ENCODE measurements at regions not wholly inside any gene's neighbourhood (a gene's known extent, or its start where the extent isn't known, plus 50 kb on each side); places are given as distances from the start of the nearest gene placed in this dataset.

DNA sequence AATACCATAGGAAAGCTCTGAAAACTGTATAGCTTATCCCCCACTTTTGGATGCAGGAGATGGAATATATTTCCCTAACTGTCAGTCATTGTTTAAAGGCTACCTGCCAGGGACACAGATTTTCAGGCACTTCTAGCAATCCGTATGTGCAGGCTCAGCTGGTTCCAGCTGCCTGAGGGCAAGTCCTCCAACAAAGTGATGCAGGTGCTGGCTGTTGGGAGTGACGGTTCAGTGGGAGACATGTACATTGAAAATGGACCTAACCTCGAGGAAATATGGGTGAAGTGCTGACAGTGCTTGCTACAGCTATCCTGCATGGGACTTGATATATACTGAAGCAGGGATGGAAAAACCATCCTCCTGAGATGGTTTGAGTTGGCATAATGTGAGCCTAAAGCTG is 153.1 kb upstream of the GAP43 start:
- ChIA-PET CTCF (no interaction called here), POLR2A (no interaction called here)
- H3K9me3 Mint-ChIP-seq = peaks cover 0 to 2% (median 0%) of the 10 kb centered on the region in 3 donors
- no peaks in the 10 kb centered on the region for H3K36me3 Mint-ChIP-seq
- Histone ChIP-seq H3K27me3 (replicated peaks in 1 of 2; ENCODE audit: control insufficient read depth in 2 of 2, extremely low read depth in 1 of 2, insufficient read depth in 2 of 2, low read length in 1 of 2) (no peaks in the 10 kb centered on the region), H3K27ac (ENCODE audit: low read length) (no peak overlapping the region), H3K36me3 (ENCODE audit: control insufficient read depth in 2 of 2, extremely low read depth in 1 of 2, insufficient read depth in 1 of 2, low read length in 1 of 2) (no peaks in the 10 kb centered on the region), H3K4me3 (ENCODE audit: control insufficient read depth in 1 of 2, extremely low read depth in 1 of 2, low read length in 1 of 2) (no peak overlapping the region), H3K4me1 (ENCODE audit: control insufficient read depth in 1 of 2, extremely low read depth in 1 of 2, insufficient read depth in 2 of 2, low read length in 2 of 2) (no peaks in the 10 kb centered on the region), H3K9me3 (no peaks in the 10 kb centered on the region)
- 73% methylated on average over 3 of the region's 3 CpGs for WGBS (ENCODE audit: insufficient coverage)
- DNase-seq (no peak), ATAC-seq (replicated peaks in 1 of 4) (no peak)
- H3K4me3 Mint-ChIP-seq = no peak overlapping the region
- H3K27ac Mint-ChIP-seq = no peak overlapping the region
- H3K27me3 Mint-ChIP-seq = peaks cover 1 to 6% of the 10 kb centered on the region in 2 donors
- no peaks in the 10 kb centered on the region for H3K4me1 Mint-ChIP-seq

GRCh38 chr3:115475178-115476041 is 147.9 kb upstream of the GAP43 start:
- Histone ChIP-seq H3K9me3 (no peaks in the 10 kb centered on the region), H3K4me1 (ENCODE audit: control insufficient read depth in 1 of 2, extremely low read depth in 1 of 2, insufficient read depth in 2 of 2, low read length in 2 of 2) (no peaks in the 10 kb centered on the region), H3K27ac (ENCODE audit: low read length) (no peak overlapping the region), H3K27me3 (replicated peaks in 1 of 2; ENCODE audit: control insufficient read depth in 2 of 2, extremely low read depth in 1 of 2, insufficient read depth in 2 of 2, low read length in 1 of 2) (no peaks in the 10 kb centered on the region), H3K36me3 (ENCODE audit: control insufficient read depth in 2 of 2, extremely low read depth in 1 of 2, insufficient read depth in 1 of 2, low read length in 1 of 2) (no peaks in the 10 kb centered on the region), H3K4me3 (ENCODE audit: control insufficient read depth in 1 of 2, extremely low read depth in 1 of 2, low read length in 1 of 2) (no peak overlapping the region)
- H3K27ac Mint-ChIP-seq = no peak overlapping the region
- no peaks in the 10 kb centered on the region for H3K9me3 Mint-ChIP-seq
- H3K4me3 Mint-ChIP-seq = no peak overlapping the region
- ChIA-PET CTCF (no interaction called here), POLR2A (no interaction called here)
- H3K27me3 Mint-ChIP-seq = peaks cover 0 to 6% of the 10 kb centered on the region in 2 donors
- DNase-seq (no peak), ATAC-seq (replicated peaks in 1 of 4) (no peak)
- H3K4me1 Mint-ChIP-seq = no peaks in the 10 kb centered on the region
- 100% methylated on average over 2 of the region's 9 CpGs for WGBS (ENCODE audit: insufficient coverage)
- no peaks in the 10 kb centered on the region for H3K36me3 Mint-ChIP-seq

GRCh38 chr3:115476472-115476871 is 146.8 kb upstream of the GAP43 start:
- H3K27ac ChIP-seq (ENCODE audit: low read length) = no peak overlapping the region
- H3K9me3 Mint-ChIP-seq = no peaks in the 10 kb centered on the region
- no peaks in the 10 kb centered on the region for H3K36me3 Mint-ChIP-seq
- no peaks in the 10 kb centered on the region for H3K36me3 ChIP-seq (ENCODE audit: control insufficient read depth in 2 of 2, extremely low read depth in 1 of 2, insufficient read depth in 1 of 2, low read length in 1 of 2)
- no peak overlapping the region for H3K4me3 Mint-ChIP-seq
- H3K4me1 ChIP-seq (ENCODE audit: control insufficient read depth in 1 of 2, extremely low read depth in 1 of 2, insufficient read depth in 2 of 2, low read length in 2 of 2) = no peaks in the 10 kb centered on the region
- H3K9me3 ChIP-seq = no peaks in the 10 kb centered on the region
- no peaks in the 10 kb centered on the region for H3K4me1 Mint-ChIP-seq
- H3K27me3 Mint-ChIP-seq = peaks cover 0 to 6% of the 10 kb centered on the region in 2 donors
- no peak overlapping the region for H3K27ac Mint-ChIP-seq
- DNase-seq (no peak), ATAC-seq (replicated peaks in 1 of 4) (no peak)
- H3K4me3 ChIP-seq (ENCODE audit: control insufficient read depth in 1 of 2, extremely low read depth in 1 of 2, low read length in 1 of 2) = no peak overlapping the region
- ChIA-PET CTCF (no interaction called here), POLR2A (no interaction called here)
- H3K27me3 ChIP-seq (replicated peaks in 1 of 2; ENCODE audit: control insufficient read depth in 2 of 2, extremely low read depth in 1 of 2, insufficient read depth in 2 of 2, low read length in 1 of 2) = no peaks in the 10 kb centered on the region

DNA sequence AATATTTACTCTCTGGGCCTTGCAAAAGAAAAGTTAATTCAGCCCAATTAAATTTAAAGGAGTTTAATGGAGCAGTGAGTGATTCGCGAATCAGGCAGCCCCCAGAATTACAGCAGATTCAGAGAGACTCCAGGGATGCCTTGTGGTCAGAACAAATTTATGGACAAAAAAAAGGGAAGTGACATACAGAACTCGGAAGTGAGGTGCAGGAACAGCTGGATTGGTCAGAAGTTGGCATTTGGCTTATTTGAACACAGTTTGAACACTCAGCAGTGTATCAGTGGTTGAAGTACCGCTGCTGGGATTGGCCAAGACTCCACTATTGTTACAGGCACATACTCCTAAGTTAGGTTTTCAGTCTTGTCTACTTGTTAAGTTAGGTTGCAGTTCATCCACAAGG is 145.0 kb upstream of the GAP43 start:
- Histone ChIP-seq H3K4me1 (ENCODE audit: control insufficient read depth in 1 of 2, extremely low read depth in 1 of 2, insufficient read depth in 2 of 2, low read length in 2 of 2) (no peaks in the 10 kb centered on the region), H3K27me3 (replicated peaks in 1 of 2; ENCODE audit: control insufficient read depth in 2 of 2, extremely low read depth in 1 of 2, insufficient read depth in 2 of 2, low read length in 1 of 2) (no peaks in the 10 kb centered on the region), H3K4me3 (ENCODE audit: control insufficient read depth in 1 of 2, extremely low read depth in 1 of 2, low read length in 1 of 2) (no peak overlapping the region), H3K9me3 (no peaks in the 10 kb centered on the region), H3K36me3 (ENCODE audit: control insufficient read depth in 2 of 2, extremely low read depth in 1 of 2, insufficient read depth in 1 of 2, low read length in 1 of 2) (no peaks in the 10 kb centered on the region), H3K27ac (ENCODE audit: low read length) (no peak overlapping the region)
- no peak overlapping the region for H3K27ac Mint-ChIP-seq
- no peaks in the 10 kb centered on the region for H3K36me3 Mint-ChIP-seq
- H3K9me3 Mint-ChIP-seq = peaks cover 3 to 5% (median 4%) of the 10 kb centered on the region in 3 donors
- no peak for ATAC-seq (replicated peaks in 1 of 4)
- DNase-seq = no peak
- no peak overlapping the region for H3K4me3 Mint-ChIP-seq
- peaks cover 3 to 10% of the 10 kb centered on the region in 2 donors for H3K27me3 Mint-ChIP-seq
- 67% methylated on average over 3 of the region's 4 CpGs for WGBS (ENCODE audit: insufficient coverage)
- no peaks in the 10 kb centered on the region for H3K4me1 Mint-ChIP-seq
- CTCF ChIA-PET = no interaction called here
- POLR2A ChIA-PET = no interaction called here

GRCh38 chr3:115486880-115487279 is 136.4 kb upstream of the GAP43 start:
- no CpG with 5 or more reads among the region's 2 CpGs for WGBS (ENCODE audit: insufficient coverage)
- DNase-seq (no peak), ATAC-seq (replicated peaks in 1 of 4) (no peak)
- no peaks in the 10 kb centered on the region for H3K36me3 ChIP-seq (ENCODE audit: control insufficient read depth in 2 of 2, extremely low read depth in 1 of 2, insufficient read depth in 1 of 2, low read length in 1 of 2)
- POLR2A ChIA-PET = no interaction called here
- H3K4me3 ChIP-seq (ENCODE audit: control insufficient read depth in 1 of 2, extremely low read depth in 1 of 2, low read length in 1 of 2) = no peak overlapping the region
- H3K9me3 ChIP-seq = no peaks in the 10 kb centered on the region
- H3K4me1 Mint-ChIP-seq = no peaks in the 10 kb centered on the region
- no peak overlapping the region for H3K4me3 Mint-ChIP-seq
- H3K27ac Mint-ChIP-seq = no peak overlapping the region
- no peaks in the 10 kb centered on the region for H3K27me3 ChIP-seq (replicated peaks in 1 of 2; ENCODE audit: control insufficient read depth in 2 of 2, extremely low read depth in 1 of 2, insufficient read depth in 2 of 2, low read length in 1 of 2)
- CTCF ChIA-PET = interaction anchor here in 1 of 2 donors (0.6 kb wide), 1 partner anchor 126 kb away, joined by 3 read pairs; no protein-coding TSS in a partner anchor
- H3K27ac ChIP-seq (ENCODE audit: low read length) = no peak overlapping the region
- H3K9me3 Mint-ChIP-seq = peaks cover 3 to 5% (median 4%) of the 10 kb centered on the region in 3 donors
- H3K4me1 ChIP-seq (ENCODE audit: control insufficient read depth in 1 of 2, extremely low read depth in 1 of 2, insufficient read depth in 2 of 2, low read length in 2 of 2) = no peaks in the 10 kb centered on the region
- peaks cover 10 to 14% of the 10 kb centered on the region in 2 donors for H3K27me3 Mint-ChIP-seq
- H3K36me3 Mint-ChIP-seq = no peaks in the 10 kb centered on the region

DNA sequence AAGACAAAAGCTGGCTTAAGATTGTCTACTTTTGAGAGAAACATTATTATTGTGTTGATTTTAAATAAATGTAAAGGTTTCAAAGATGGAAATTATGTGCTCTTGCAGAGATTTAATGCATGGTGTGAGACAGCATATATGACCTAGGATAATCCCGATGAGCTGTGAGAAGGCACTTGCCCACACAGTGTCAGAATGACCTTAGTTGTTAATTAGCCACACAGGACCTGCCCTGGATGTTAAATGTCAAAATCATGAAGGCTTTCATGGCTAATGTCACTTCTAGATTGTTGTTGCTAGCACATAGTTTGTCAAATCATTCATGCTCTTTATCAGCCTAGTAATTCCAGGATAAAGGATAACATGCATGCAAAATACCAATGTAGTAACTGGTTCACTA is 135.3 kb upstream of the GAP43 start:
- peaks cover 7 to 13% of the 10 kb centered on the region in 2 donors for H3K27me3 Mint-ChIP-seq
- WGBS (ENCODE audit: insufficient coverage) = 100% methylated on average over 1 of the region's 1 CpG
- no peak for DNase-seq
- Histone ChIP-seq H3K9me3 (no peaks in the 10 kb centered on the region), H3K27ac (ENCODE audit: low read length) (no peak overlapping the region), H3K4me3 (ENCODE audit: control insufficient read depth in 1 of 2, extremely low read depth in 1 of 2, low read length in 1 of 2) (no peak overlapping the region), H3K4me1 (ENCODE audit: control insufficient read depth in 1 of 2, extremely low read depth in 1 of 2, insufficient read depth in 2 of 2, low read length in 2 of 2) (no peaks in the 10 kb centered on the region), H3K27me3 (replicated peaks in 1 of 2; ENCODE audit: control insufficient read depth in 2 of 2, extremely low read depth in 1 of 2, insufficient read depth in 2 of 2, low read length in 1 of 2) (no peaks in the 10 kb centered on the region), H3K36me3 (ENCODE audit: control insufficient read depth in 2 of 2, extremely low read depth in 1 of 2, insufficient read depth in 1 of 2, low read length in 1 of 2) (no peaks in the 10 kb centered on the region)
- H3K27ac Mint-ChIP-seq = no peak overlapping the region
- ChIA-PET CTCF (no interaction called here), POLR2A (no interaction called here)
- peaks cover under 1 to 1% (median under 1%) of the 10 kb centered on the region in 3 donors for H3K9me3 Mint-ChIP-seq
- H3K4me3 Mint-ChIP-seq = no peak overlapping the region
- H3K36me3 Mint-ChIP-seq = no peaks in the 10 kb centered on the region
- no peak for ATAC-seq (replicated peaks in 1 of 4)
- H3K4me1 Mint-ChIP-seq = no peaks in the 10 kb centered on the region

DNA sequence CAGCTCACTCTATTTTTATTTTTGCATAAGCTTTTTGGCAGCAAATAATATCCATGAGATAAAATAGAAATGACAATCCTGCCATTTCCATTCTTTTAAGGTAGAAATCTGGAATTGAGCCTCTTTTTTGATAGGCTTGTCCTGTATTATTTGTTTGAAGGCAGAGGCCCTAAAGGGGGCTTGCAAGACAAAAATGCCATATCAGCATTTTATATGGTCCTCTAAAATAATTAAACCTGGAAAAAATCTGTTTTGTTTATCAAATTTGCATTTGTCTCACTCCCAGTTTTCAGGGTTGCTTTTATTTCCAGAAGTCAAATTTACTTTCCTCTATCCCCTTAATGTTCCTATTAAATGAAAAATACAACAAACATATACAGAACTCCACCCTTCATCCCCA is 134.9 kb upstream of the GAP43 start:
- no peak overlapping the region for H3K4me3 ChIP-seq (ENCODE audit: control insufficient read depth in 1 of 2, extremely low read depth in 1 of 2, low read length in 1 of 2)
- POLR2A ChIA-PET = no interaction called here

More for the DNA sequence above, 134.9 kb upstream of the GAP43 start:
- Mint-ChIP-seq H3K9me3 (no peaks in the 10 kb centered on the region), H3K27ac (no peak overlapping the region), H3K4me3 (no peak overlapping the region), H3K27me3 (peaks cover 6 to 13% of the 10 kb centered on the region in 2 donors), H3K36me3 (no peaks in the 10 kb centered on the region), H3K4me1 (no peaks in the 10 kb centered on the region)
- Histone ChIP-seq H3K27me3 (replicated peaks in 1 of 2; ENCODE audit: control insufficient read depth in 2 of 2, extremely low read depth in 1 of 2, insufficient read depth in 2 of 2, low read length in 1 of 2) (no peaks in the 10 kb centered on the region), H3K36me3 (ENCODE audit: control insufficient read depth in 2 of 2, extremely low read depth in 1 of 2, insufficient read depth in 1 of 2, low read length in 1 of 2) (no peaks in the 10 kb centered on the region), H3K9me3 (no peaks in the 10 kb centered on the region), H3K4me1 (ENCODE audit: control insufficient read depth in 1 of 2, extremely low read depth in 1 of 2, insufficient read depth in 2 of 2, low read length in 2 of 2) (no peaks in the 10 kb centered on the region), H3K27ac (ENCODE audit: low read length) (no peak overlapping the region)
- CTCF ChIA-PET = no interaction called here
- ATAC-seq (replicated peaks in 1 of 4) (no peak), DNase-seq (no peak)

All from T-cell (primary cell).